ENCODE measurements at regions not wholly inside any gene's neighbourhood (a gene's known extent, or its start where the extent isn't known, plus 50 kb on each side); places are given as distances from the start of the nearest gene placed in this dataset.

DNA sequence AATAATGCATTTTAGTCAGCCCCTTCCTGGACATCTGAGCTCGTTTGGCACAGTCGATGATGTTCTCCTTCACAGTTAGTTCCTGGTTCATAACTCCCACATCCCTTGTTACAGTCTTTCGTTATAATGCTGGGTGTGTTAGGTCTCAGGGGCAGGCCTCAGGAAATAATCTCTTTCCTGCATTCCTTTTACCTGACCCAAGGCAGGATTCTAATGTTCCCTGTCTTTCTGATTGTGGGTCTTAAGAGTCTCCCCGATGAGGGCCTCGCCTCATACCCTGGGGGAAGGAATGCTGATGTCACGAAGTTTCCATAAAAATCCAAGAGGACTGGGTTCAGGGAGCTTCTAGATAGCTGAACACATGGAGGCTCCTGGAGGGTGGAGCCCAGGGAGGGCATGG is 104.0 kb upstream of the CARMIL1 start:
- no peak for TF ChIP-seq BCL3 (IDR thresholded peaks at IDR 0.05; ENCODE audit: borderline replicate concordance, insufficient read depth, low read depth, low read length, poor library complexity, severe bottlenecking)
- TF ChIP-seq, protein P1, sequence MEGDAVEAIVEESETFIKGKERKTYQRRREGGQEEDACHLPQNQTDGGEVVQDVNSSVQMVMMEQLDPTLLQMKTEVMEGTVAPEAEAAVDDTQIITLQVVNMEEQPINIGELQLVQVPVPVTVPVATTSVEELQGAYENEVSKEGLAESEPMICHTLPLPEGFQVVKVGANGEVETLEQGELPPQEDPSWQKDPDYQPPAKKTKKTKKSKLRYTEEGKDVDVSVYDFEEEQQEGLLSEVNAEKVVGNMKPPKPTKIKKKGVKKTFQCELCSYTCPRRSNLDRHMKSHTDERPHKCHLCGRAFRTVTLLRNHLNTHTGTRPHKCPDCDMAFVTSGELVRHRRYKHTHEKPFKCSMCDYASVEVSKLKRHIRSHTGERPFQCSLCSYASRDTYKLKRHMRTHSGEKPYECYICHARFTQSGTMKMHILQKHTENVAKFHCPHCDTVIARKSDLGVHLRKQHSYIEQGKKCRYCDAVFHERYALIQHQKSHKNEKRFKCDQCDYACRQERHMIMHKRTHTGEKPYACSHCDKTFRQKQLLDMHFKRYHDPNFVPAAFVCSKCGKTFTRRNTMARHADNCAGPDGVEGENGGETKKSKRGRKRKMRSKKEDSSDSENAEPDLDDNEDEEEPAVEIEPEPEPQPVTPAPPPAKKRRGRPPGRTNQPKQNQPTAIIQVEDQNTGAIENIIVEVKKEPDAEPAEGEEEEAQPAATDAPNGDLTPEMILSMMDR (IDR thresholded peaks at IDR 0.05 in 2 of 3, conservative IDR thresholded peaks at IDR 0.05 in 1 of 3; ENCODE audit: control insufficient read depth in 2 of 3, extremely low read depth in 1 of 3, insufficient read depth in 1 of 3, low read depth in 3 of 3, low read length in 3 of 3), result no peak

All from GM12878 (cell line).